Effector memory CD8-positive, alpha-beta T cell (primary cell): ENCODE measurements at regions not wholly inside any gene's neighbourhood (a gene's known extent, or its start where the extent isn't known, plus 50 kb on each side); places are given as distances from the start of the nearest gene placed in this dataset.
"Not testable (repeated sequence)": the region's sequence is repeated elsewhere in the genome, so short reads cannot be mapped to it uniquely, and the experiment has no call there.

Experiments
- ATAC-seq: fragments of 150-1000 bp; cut with Tn5 transposase; replicated peaks from 2 replicates; pipeline ENCODE4 v1.10.0; 2021; ENCODE audit warnings: mild to moderate bottlenecking, moderate library complexity
- DNase-seq, 3 experiments: peaks; one replicate each; pipeline ENCODE4 v3.0.0; 2021
- H3K27ac Mint-ChIP-seq, 2 donors: one replicate each; pipeline ENCODE4 v1.8.0; 2022; ENCODE audit warnings: mild to moderate bottlenecking in 2 of 2, mixed read lengths in 2 of 2, moderate library complexity in 2 of 2
- H3K27me3 Mint-ChIP-seq, 2 donors: one replicate each; pipeline ENCODE4 v1.8.0; 2022; ENCODE audit warnings: mixed read lengths in 2 of 2
- H3K36me3 Mint-ChIP-seq: one replicate; pipeline ENCODE4 v1.8.0; 2022; ENCODE audit warnings: mild to moderate bottlenecking, moderate library complexity, mixed read lengths; ENCODE audit not compliant: insufficient read depth
- H3K4me1 Mint-ChIP-seq, 2 donors: one replicate each; pipeline ENCODE4 v1.8.0; 2022; ENCODE audit warnings: low read depth in 2 of 2, mixed read lengths in 2 of 2
- H3K4me3 Mint-ChIP-seq, 2 donors: one replicate each; pipeline ENCODE4 v1.8.0; 2022; ENCODE audit warnings: mild to moderate bottlenecking in 2 of 2, mixed read lengths in 2 of 2, moderate library complexity in 2 of 2
- H3K9me3 Mint-ChIP-seq, 2 donors: one replicate each; pipeline ENCODE4 v1.8.0; 2022; ENCODE audit warnings: mixed read lengths in 2 of 2

- Mint-ChIP-seq H3K27ac (no peak overlapping the region), H3K27me3 (no peaks in the 10 kb centered on the region), H3K9me3 (peaks cover 0 to 9% of the 10 kb centered on the region in 2 donors), H3K4me3 (no peak overlapping the region), H3K4me1 (no peaks in the 10 kb centered on the region), H3K36me3 (no peaks in the 10 kb centered on the region)
- DNase-seq (no peak), ATAC-seq (no peak)
These were observed 519.5 kb downstream of the PYDC2 start for GRCh38 chr3:191980443-191980842.

- no peak for DNase-seq
- no peak for ATAC-seq
- H3K9me3 Mint-ChIP-seq = peaks cover 0 to 7% of the 10 kb centered on the region in 2 donors
- H3K4me1 Mint-ChIP-seq = no peaks in the 10 kb centered on the region
- no peak overlapping the region for H3K4me3 Mint-ChIP-seq
- H3K36me3 Mint-ChIP-seq = no peaks in the 10 kb centered on the region
- H3K27me3 Mint-ChIP-seq = no peaks in the 10 kb centered on the region
- no peak overlapping the region for H3K27ac Mint-ChIP-seq
These were observed 521.5 kb downstream of the PYDC2 start for GRCh38 chr3:191982481-191982880.

GRCh38 chr3:191985691-191986090 lies 524.7 kb downstream of the PYDC2 start:
- Mint-ChIP-seq H3K27me3 (no peaks in the 10 kb centered on the region), H3K4me1 (no peaks in the 10 kb centered on the region), H3K36me3 (no peaks in the 10 kb centered on the region), H3K27ac (no peak overlapping the region), H3K9me3 (peaks cover 6 to 14% of the 10 kb centered on the region in 2 donors), H3K4me3 (no peak overlapping the region)
- DNase-seq = no peak
- no peak for ATAC-seq

- Mint-ChIP-seq H3K27me3 (no peaks in the 10 kb centered on the region), H3K4me3 (no peak overlapping the region), H3K9me3 (peaks cover 8 to 16% of the 10 kb centered on the region in 2 donors), H3K36me3 (no peaks in the 10 kb centered on the region), H3K27ac (no peak overlapping the region), H3K4me1 (no peaks in the 10 kb centered on the region)
- no peak for ATAC-seq
- no peak for DNase-seq
These were observed 526.9 kb downstream of the PYDC2 start for GRCh38 chr3:191987831-191988350.

GRCh38 chr3:191993952-191994351 lies 533.0 kb downstream of the PYDC2 start:
- not testable (repeated sequence) for H3K4me3 Mint-ChIP-seq, ATAC-seq, DNase-seq, H3K27ac Mint-ChIP-seq, H3K36me3 Mint-ChIP-seq, H3K4me1 Mint-ChIP-seq, H3K27me3 Mint-ChIP-seq
- peaks cover 23 to 40% of the 10 kb centered on the region in 2 donors for H3K9me3 Mint-ChIP-seq

- Mint-ChIP-seq H3K27ac (no peak overlapping the region), H3K36me3 (peaks cover 5% of the 10 kb centered on the region), H3K9me3 (peaks cover 13 to 35% of the 10 kb centered on the region in 2 donors), H3K4me3 (no peak overlapping the region), H3K4me1 (no peaks in the 10 kb centered on the region), H3K27me3 (no peaks in the 10 kb centered on the region)
- no peak for DNase-seq
- ATAC-seq = no peak
These were observed 536.1 kb downstream of the PYDC2 start for GRCh38 chr3:191997093-191997492.

- Mint-ChIP-seq H3K4me1 (no peaks in the 10 kb centered on the region), H3K27me3 (no peaks in the 10 kb centered on the region), H3K36me3 (peaks cover 7% of the 10 kb centered on the region), H3K4me3 (no peak overlapping the region), H3K27ac (no peak overlapping the region), H3K9me3 (peaks cover 13 to 34% of the 10 kb centered on the region in 2 donors)
- no peak for ATAC-seq
- no peak for DNase-seq
These were observed 536.8 kb downstream of the PYDC2 start for GRCh38 chr3:191997579-191998268.

GRCh38 chr3:192001218-192001617 lies 540.3 kb downstream of the PYDC2 start:
- Mint-ChIP-seq H3K36me3 (peaks cover 5% of the 10 kb centered on the region), H3K27ac (no peak overlapping the region), H3K4me1 (no peaks in the 10 kb centered on the region), H3K27me3 (no peaks in the 10 kb centered on the region), H3K4me3 (no peak overlapping the region), H3K9me3 (peaks cover 7 to 8% of the 10 kb centered on the region in 2 donors)
- DNase-seq (no peak), ATAC-seq (no peak)

- no peak for ATAC-seq
- Mint-ChIP-seq H3K9me3 (peaks cover 0 to 3% of the 10 kb centered on the region in 2 donors), H3K27ac (no peak overlapping the region), H3K36me3 (peaks cover 5% of the 10 kb centered on the region), H3K4me1 (no peaks in the 10 kb centered on the region), H3K4me3 (no peak overlapping the region), H3K27me3 (no peaks in the 10 kb centered on the region)
- no peak for DNase-seq
These were observed 545.0 kb downstream of the PYDC2 start for GRCh38 chr3:192005989-192006388.

GRCh38 chr3:192009903-192010302 lies 548.9 kb downstream of the PYDC2 start:
- no peaks in the 10 kb centered on the region for H3K4me1 Mint-ChIP-seq
- no peak overlapping the region for H3K4me3 Mint-ChIP-seq
- DNase-seq (no peak), ATAC-seq (no peak)
- no peaks in the 10 kb centered on the region for H3K27me3 Mint-ChIP-seq
- H3K27ac Mint-ChIP-seq = no peak overlapping the region
- H3K36me3 Mint-ChIP-seq = no peaks in the 10 kb centered on the region
- H3K9me3 Mint-ChIP-seq = peaks cover 2 to 10% of the 10 kb centered on the region in 2 donors

- H3K4me3 Mint-ChIP-seq = no peak overlapping the region
- H3K36me3 Mint-ChIP-seq = no peaks in the 10 kb centered on the region
- no peak for DNase-seq
- H3K27ac Mint-ChIP-seq = no peak overlapping the region
- no peaks in the 10 kb centered on the region for H3K27me3 Mint-ChIP-seq
- no peak for ATAC-seq
- H3K4me1 Mint-ChIP-seq = no peaks in the 10 kb centered on the region
- H3K9me3 Mint-ChIP-seq = peaks cover 0 to 10% of the 10 kb centered on the region in 2 donors
These were observed 549.5 kb downstream of the PYDC2 start for GRCh38 chr3:192010490-192010889.

GRCh38 chr3:192011137-192011536 lies 550.2 kb downstream of the PYDC2 start:
- Mint-ChIP-seq H3K4me3 (no peak overlapping the region), H3K4me1 (no peaks in the 10 kb centered on the region), H3K36me3 (no peaks in the 10 kb centered on the region), H3K27ac (no peak overlapping the region), H3K9me3 (peaks cover 0 to 10% of the 10 kb centered on the region in 2 donors), H3K27me3 (no peaks in the 10 kb centered on the region)
- DNase-seq (no peak), ATAC-seq (no peak)

- ATAC-seq = no peak
- H3K9me3 Mint-ChIP-seq = peaks cover 2 to 10% of the 10 kb centered on the region in 2 donors
- no peak overlapping the region for H3K27ac Mint-ChIP-seq
- H3K4me3 Mint-ChIP-seq = no peak overlapping the region
- no peaks in the 10 kb centered on the region for H3K4me1 Mint-ChIP-seq
- no peak for DNase-seq
- H3K27me3 Mint-ChIP-seq = no peaks in the 10 kb centered on the region
- no peaks in the 10 kb centered on the region for H3K36me3 Mint-ChIP-seq
These were observed 552.1 kb downstream of the PYDC2 start for GRCh38 chr3:192013110-192013509.

GRCh38 chr3:192022412-192022811 lies 561.4 kb downstream of the PYDC2 start:
- H3K4me1 Mint-ChIP-seq = no peaks in the 10 kb centered on the region
- H3K27ac Mint-ChIP-seq = no peak overlapping the region
- H3K36me3 Mint-ChIP-seq = no peaks in the 10 kb centered on the region
- H3K4me3 Mint-ChIP-seq = no peak overlapping the region
- DNase-seq = no peak
- H3K9me3 Mint-ChIP-seq = peaks cover 2 to 7% of the 10 kb centered on the region in 2 donors
- no peak for ATAC-seq
- H3K27me3 Mint-ChIP-seq = no peaks in the 10 kb centered on the region
